WTC11 (cell line): ENCODE measurements at regions not wholly inside any gene's neighbourhood (a gene's known extent, or its start where the extent isn't known, plus 50 kb on each side); places are given as distances from the start of the nearest gene placed in this dataset.

Experiments
- ATAC-seq: fragments of 200-7000 bp; cut with Tn5 transposase; 2 replicates; pipeline ENCODE4 v1.10.0; 2021; ENCODE audit warnings: mild to moderate bottlenecking, moderate library complexity
- CTCF ChIA-PET: fragments of 300-600 bp; sonication (Branson Sonifier 250); formaldehyde crosslinking; loops from one replicate; lab custom pipeline; 2021; ENCODE audit warnings: antibody characterized with exemption; lab: Charles Lee
- POLR2A ChIA-PET: fragments of 350-600 bp; sonication (Branson Sonifier 250); formaldehyde crosslinking; loops from one replicate; lab custom pipeline; 2021; ENCODE audit warnings: antibody characterized with exemption; lab: Charles Lee
- DNase-seq: peaks from one replicate; pipeline ENCODE4 v3.0.0; 2021; ENCODE audit warnings: low spot score
- H3K27ac Mint-ChIP-seq: 2 replicates; pipeline ENCODE4 v1.8.0; 2021; ENCODE audit warnings: mixed read lengths
- H3K27me3 Mint-ChIP-seq: 2 replicates; pipeline ENCODE4 v1.8.0; 2021; ENCODE audit warnings: low read depth, mild to moderate bottlenecking, moderate library complexity, mixed read lengths
- H3K36me3 Mint-ChIP-seq: 2 replicates; pipeline ENCODE4 v1.8.0; 2021; ENCODE audit warnings: mixed read lengths
- H3K4me1 Mint-ChIP-seq: 2 replicates; pipeline ENCODE4 v1.8.0; 2022; ENCODE audit warnings: mixed read lengths
- H3K4me3 Mint-ChIP-seq: 2 replicates; pipeline ENCODE4 v1.8.0; 2021; ENCODE audit warnings: mild to moderate bottlenecking, moderate library complexity, mixed read lengths
- H3K9me3 Mint-ChIP-seq: 2 replicates; pipeline ENCODE4 v1.8.0; 2021; ENCODE audit warnings: mixed read lengths
- CREB1 ChIP-seq: sonication (generic); formaldehyde crosslinking; IDR thresholded peaks from 2 replicates; pipeline ENCODE4 v1.8.0; 2023; ENCODE audit warnings: mild to moderate bottlenecking, missing genetic modification reagents
- SMAD4 ChIP-seq: sonication (generic); formaldehyde crosslinking; IDR thresholded peaks from 2 replicates; pipeline ENCODE4 v1.8.0; 2022; ENCODE audit warnings: mild to moderate bottlenecking, missing genetic modification reagents
- ZNF138 ChIP-seq: sonication (generic); formaldehyde crosslinking; conservative IDR thresholded peaks from 2 replicates; pipeline ENCODE4 v1.8.1; 2022; ENCODE audit warnings: mild to moderate bottlenecking, moderate library complexity, missing genetic modification reagents
- ZNF396 ChIP-seq: fragments of 250-450 bp; sonication (Bioruptor Pico); IDR thresholded peaks from 2 replicates; pipeline ENCODE4 v1.8.0; 2021; ENCODE audit warnings: mild to moderate bottlenecking, moderate library complexity, borderline replicate concordance
- ZNF423 ChIP-seq: fragments of 250-450 bp; sonication (Bioruptor Pico); IDR thresholded peaks from 2 replicates; pipeline ENCODE4 v2.1.2; 2022; ENCODE audit warnings: mild to moderate bottlenecking, moderate library complexity
- ZNF671 ChIP-seq: fragments of 250-450 bp; sonication (Bioruptor Pico); IDR thresholded peaks from 2 replicates; pipeline ENCODE4 v1.8.0; 2021; ENCODE audit warnings: mild to moderate bottlenecking
- TF ChIP-seq, protein P1 (sequence below): fragments of 250-450 bp; sonication (Bioruptor Pico); IDR thresholded peaks from 2 replicates; pipeline ENCODE4 v1.9.0; 2021; ENCODE audit warnings: mild to moderate bottlenecking
- TF ChIP-seq, protein P2 (sequence below): sonication (generic); formaldehyde crosslinking; IDR thresholded peaks from 2 replicates; pipeline ENCODE4 v1.8.0; 2022; ENCODE audit warnings: mild to moderate bottlenecking, missing genetic modification reagents
- TF ChIP-seq, protein P3 (sequence below): sonication (generic); formaldehyde crosslinking; IDR thresholded peaks from 2 replicates; pipeline ENCODE4 v1.8.1; 2022; ENCODE audit warnings: mild to moderate bottlenecking, moderate library complexity, missing genetic modification reagents
- TF ChIP-seq, protein P4 (sequence below): sonication (generic); formaldehyde crosslinking; IDR thresholded peaks from 2 replicates; pipeline ENCODE4 v1.8.1; 2022; ENCODE audit warnings: low read depth, mild to moderate bottlenecking, moderate library complexity, missing genetic modification reagents, borderline replicate concordance
- TF ChIP-seq, protein P5 (sequence below): sonication (generic); formaldehyde crosslinking; IDR thresholded peaks from 2 replicates; pipeline ENCODE4 v1.8.0; 2023; ENCODE audit warnings: missing genetic modification reagents, mild to moderate bottlenecking, borderline replicate concordance
- TF ChIP-seq, protein P6 (sequence below): sonication (generic); formaldehyde crosslinking; conservative IDR thresholded peaks from 2 replicates; pipeline ENCODE4 v1.8.1; 2023; ENCODE audit warnings: mild to moderate bottlenecking, low read depth, missing genetic modification reagents, moderate library complexity
- TF ChIP-seq, protein P7 (sequence below): fragments of 250-450 bp; sonication (Bioruptor Pico); IDR thresholded peaks from 2 replicates; pipeline ENCODE4 v1.9.0; 2021; ENCODE audit warnings: moderate library complexity, mild to moderate bottlenecking, inconsistent platforms, borderline replicate concordance
- TF ChIP-seq, protein P8 (sequence below): sonication (generic); formaldehyde crosslinking; IDR thresholded peaks from 2 replicates; pipeline ENCODE4 v1.8.1; 2023; ENCODE audit warnings: mild to moderate bottlenecking, missing genetic modification reagents, moderate library complexity
- TF ChIP-seq, protein P9 (sequence below): fragments of 250-450 bp; sonication (Bioruptor Pico); IDR thresholded peaks from 2 replicates; pipeline ENCODE4 v1.9.0; 2021; ENCODE audit warnings: mild to moderate bottlenecking

DNA sequence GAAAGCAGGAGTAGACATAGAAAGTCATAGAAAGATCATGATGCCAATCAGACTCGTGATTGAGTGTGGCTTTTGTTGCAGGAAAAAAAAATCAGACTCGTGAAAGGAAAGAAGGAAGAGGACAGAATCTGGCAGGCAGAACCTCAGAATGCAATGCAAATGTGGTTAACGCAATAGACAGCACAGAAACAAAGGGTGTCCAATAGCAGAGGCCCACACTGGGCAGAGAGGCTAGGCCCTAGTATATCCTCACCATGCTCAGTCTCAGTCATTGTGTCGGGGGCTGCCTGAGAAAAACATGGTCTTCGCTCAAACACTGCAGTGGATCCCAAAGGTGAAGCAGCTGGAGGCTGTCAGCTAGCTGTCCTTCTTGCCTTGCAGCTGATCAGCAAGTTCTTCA, 102.8 kb upstream of the MAOA start:
- ChIA-PET POLR2A (no interaction called here), CTCF (no interaction called here)
- peaks cover 5% of the 10 kb centered on the region; the same call in 1 of the 2 replicates for H3K36me3 Mint-ChIP-seq
- no peak for ATAC-seq
- no peak overlapping the region for H3K4me3 Mint-ChIP-seq
- H3K9me3 Mint-ChIP-seq: peaks cover 1% of the 10 kb centered on the region; the same call in 1 of the 2 replicates
- H3K4me1 Mint-ChIP-seq: peaks cover 45% of the 10 kb centered on the region
- no peaks in the 10 kb centered on the region for H3K27me3 Mint-ChIP-seq
- no peak overlapping the region for H3K27ac Mint-ChIP-seq
- TF ChIP-seq, protein P1, sequence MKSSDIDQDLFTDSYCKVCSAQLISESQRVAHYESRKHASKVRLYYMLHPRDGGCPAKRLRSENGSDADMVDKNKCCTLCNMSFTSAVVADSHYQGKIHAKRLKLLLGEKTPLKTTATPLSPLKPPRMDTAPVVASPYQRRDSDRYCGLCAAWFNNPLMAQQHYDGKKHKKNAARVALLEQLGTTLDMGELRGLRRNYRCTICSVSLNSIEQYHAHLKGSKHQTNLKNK (CRISPR knock-in tag): no peak
- TF ChIP-seq, protein P2, sequence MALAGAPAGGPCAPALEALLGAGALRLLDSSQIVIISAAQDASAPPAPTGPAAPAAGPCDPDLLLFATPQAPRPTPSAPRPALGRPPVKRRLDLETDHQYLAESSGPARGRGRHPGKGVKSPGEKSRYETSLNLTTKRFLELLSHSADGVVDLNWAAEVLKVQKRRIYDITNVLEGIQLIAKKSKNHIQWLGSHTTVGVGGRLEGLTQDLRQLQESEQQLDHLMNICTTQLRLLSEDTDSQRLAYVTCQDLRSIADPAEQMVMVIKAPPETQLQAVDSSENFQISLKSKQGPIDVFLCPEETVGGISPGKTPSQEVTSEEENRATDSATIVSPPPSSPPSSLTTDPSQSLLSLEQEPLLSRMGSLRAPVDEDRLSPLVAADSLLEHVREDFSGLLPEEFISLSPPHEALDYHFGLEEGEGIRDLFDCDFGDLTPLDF: no peak
- TF ChIP-seq, protein P3, sequence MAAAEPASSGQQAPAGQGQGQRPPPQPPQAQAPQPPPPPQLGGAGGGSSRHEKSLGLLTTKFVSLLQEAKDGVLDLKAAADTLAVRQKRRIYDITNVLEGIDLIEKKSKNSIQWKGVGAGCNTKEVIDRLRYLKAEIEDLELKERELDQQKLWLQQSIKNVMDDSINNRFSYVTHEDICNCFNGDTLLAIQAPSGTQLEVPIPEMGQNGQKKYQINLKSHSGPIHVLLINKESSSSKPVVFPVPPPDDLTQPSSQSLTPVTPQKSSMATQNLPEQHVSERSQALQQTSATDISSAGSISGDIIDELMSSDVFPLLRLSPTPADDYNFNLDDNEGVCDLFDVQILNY (CRISPR knock-in tag): no peak
- TF ChIP-seq, protein P4, sequence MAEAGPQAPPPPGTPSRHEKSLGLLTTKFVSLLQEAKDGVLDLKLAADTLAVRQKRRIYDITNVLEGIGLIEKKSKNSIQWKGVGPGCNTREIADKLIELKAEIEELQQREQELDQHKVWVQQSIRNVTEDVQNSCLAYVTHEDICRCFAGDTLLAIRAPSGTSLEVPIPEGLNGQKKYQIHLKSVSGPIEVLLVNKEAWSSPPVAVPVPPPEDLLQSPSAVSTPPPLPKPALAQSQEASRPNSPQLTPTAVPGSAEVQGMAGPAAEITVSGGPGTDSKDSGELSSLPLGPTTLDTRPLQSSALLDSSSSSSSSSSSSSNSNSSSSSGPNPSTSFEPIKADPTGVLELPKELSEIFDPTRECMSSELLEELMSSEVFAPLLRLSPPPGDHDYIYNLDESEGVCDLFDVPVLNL (CRISPR knock-in tag): no peak
- no peak for TF ChIP-seq SMAD4 (CRISPR knock-in tag)
- TF ChIP-seq, protein P5, sequence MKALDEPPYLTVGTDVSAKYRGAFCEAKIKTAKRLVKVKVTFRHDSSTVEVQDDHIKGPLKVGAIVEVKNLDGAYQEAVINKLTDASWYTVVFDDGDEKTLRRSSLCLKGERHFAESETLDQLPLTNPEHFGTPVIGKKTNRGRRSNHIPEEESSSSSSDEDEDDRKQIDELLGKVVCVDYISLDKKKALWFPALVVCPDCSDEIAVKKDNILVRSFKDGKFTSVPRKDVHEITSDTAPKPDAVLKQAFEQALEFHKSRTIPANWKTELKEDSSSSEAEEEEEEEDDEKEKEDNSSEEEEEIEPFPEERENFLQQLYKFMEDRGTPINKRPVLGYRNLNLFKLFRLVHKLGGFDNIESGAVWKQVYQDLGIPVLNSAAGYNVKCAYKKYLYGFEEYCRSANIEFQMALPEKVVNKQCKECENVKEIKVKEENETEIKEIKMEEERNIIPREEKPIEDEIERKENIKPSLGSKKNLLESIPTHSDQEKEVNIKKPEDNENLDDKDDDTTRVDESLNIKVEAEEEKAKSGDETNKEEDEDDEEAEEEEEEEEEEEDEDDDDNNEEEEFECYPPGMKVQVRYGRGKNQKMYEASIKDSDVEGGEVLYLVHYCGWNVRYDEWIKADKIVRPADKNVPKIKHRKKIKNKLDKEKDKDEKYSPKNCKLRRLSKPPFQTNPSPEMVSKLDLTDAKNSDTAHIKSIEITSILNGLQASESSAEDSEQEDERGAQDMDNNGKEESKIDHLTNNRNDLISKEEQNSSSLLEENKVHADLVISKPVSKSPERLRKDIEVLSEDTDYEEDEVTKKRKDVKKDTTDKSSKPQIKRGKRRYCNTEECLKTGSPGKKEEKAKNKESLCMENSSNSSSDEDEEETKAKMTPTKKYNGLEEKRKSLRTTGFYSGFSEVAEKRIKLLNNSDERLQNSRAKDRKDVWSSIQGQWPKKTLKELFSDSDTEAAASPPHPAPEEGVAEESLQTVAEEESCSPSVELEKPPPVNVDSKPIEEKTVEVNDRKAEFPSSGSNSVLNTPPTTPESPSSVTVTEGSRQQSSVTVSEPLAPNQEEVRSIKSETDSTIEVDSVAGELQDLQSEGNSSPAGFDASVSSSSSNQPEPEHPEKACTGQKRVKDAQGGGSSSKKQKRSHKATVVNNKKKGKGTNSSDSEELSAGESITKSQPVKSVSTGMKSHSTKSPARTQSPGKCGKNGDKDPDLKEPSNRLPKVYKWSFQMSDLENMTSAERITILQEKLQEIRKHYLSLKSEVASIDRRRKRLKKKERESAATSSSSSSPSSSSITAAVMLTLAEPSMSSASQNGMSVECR (CRISPR knock-in tag): no peak
- DNase-seq: no peak

DNA sequence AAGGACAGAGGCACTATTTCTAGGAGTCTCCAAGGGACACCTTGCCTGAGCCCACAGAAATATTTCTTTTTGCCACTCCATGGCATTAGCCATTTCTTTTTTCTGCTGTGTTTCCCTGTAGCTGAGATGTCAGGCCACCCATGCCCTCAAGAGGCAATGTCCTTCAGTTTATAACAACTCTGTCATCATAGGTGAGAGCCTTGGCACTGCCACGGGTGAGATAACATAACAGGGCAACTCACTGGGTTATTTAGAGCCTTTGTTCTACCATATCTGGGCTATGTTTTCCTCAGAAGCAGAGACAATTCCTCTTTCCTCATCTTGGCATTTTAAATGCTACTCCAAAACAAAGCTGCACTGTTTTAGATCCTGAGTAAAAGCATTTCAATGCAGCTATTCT, 99.9 kb upstream of the MAOA start:
- H3K27me3 Mint-ChIP-seq: no peaks in the 10 kb centered on the region
- ATAC-seq (no peak), DNase-seq (no peak)
- no peak overlapping the region for H3K4me3 Mint-ChIP-seq
- peaks cover 5% of the 10 kb centered on the region; the same call in 1 of the 2 replicates for H3K36me3 Mint-ChIP-seq
- ChIA-PET POLR2A (no interaction called here), CTCF (interaction anchor here (1.6 to 2.5 kb wide), 2 partner anchors 194 to 207 kb away, joined by 4 to 14 read pairs; no protein-coding TSS in a partner anchor)
- H3K9me3 Mint-ChIP-seq: no peaks in the 10 kb centered on the region
- H3K27ac Mint-ChIP-seq: no peak overlapping the region
- H3K4me1 Mint-ChIP-seq: peaks cover 49% of the 10 kb centered on the region
- TF ChIP-seq ZNF671 (CRISPR knock-in tag): no peak
- TF ChIP-seq, protein P6, sequence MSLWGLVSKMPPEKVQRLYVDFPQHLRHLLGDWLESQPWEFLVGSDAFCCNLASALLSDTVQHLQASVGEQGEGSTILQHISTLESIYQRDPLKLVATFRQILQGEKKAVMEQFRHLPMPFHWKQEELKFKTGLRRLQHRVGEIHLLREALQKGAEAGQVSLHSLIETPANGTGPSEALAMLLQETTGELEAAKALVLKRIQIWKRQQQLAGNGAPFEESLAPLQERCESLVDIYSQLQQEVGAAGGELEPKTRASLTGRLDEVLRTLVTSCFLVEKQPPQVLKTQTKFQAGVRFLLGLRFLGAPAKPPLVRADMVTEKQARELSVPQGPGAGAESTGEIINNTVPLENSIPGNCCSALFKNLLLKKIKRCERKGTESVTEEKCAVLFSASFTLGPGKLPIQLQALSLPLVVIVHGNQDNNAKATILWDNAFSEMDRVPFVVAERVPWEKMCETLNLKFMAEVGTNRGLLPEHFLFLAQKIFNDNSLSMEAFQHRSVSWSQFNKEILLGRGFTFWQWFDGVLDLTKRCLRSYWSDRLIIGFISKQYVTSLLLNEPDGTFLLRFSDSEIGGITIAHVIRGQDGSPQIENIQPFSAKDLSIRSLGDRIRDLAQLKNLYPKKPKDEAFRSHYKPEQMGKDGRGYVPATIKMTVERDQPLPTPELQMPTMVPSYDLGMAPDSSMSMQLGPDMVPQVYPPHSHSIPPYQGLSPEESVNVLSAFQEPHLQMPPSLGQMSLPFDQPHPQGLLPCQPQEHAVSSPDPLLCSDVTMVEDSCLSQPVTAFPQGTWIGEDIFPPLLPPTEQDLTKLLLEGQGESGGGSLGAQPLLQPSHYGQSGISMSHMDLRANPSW (CRISPR knock-in tag): no peak
- no peak for TF ChIP-seq ZNF138
- TF ChIP-seq ZNF396 (CRISPR knock-in tag): no peak
- TF ChIP-seq CREB1: no peak
- no peak for TF ChIP-seq ZNF423 (CRISPR knock-in tag)
- no peak for TF ChIP-seq SMAD4 (CRISPR knock-in tag)
- TF ChIP-seq, protein P2: no peak
- TF ChIP-seq, protein P7, sequence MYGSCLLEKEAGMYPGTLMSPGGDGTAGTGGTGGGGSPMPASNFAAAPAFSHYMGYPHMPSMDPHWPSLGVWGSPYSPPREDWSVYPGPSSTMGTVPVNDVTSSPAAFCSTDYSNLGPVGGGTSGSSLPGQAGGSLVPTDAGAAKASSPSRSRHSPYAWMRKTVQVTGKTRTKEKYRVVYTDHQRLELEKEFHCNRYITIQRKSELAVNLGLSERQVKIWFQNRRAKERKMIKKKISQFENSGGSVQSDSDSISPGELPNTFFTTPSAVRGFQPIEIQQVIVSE (CRISPR knock-in tag): no peak
- TF ChIP-seq, protein P8, sequence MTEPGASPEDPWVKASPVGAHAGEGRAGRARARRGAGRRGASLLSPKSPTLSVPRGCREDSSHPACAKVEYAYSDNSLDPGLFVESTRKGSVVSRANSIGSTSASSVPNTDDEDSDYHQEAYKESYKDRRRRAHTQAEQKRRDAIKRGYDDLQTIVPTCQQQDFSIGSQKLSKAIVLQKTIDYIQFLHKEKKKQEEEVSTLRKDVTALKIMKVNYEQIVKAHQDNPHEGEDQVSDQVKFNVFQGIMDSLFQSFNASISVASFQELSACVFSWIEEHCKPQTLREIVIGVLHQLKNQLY (CRISPR knock-in tag): no peak
- TF ChIP-seq, protein P9, sequence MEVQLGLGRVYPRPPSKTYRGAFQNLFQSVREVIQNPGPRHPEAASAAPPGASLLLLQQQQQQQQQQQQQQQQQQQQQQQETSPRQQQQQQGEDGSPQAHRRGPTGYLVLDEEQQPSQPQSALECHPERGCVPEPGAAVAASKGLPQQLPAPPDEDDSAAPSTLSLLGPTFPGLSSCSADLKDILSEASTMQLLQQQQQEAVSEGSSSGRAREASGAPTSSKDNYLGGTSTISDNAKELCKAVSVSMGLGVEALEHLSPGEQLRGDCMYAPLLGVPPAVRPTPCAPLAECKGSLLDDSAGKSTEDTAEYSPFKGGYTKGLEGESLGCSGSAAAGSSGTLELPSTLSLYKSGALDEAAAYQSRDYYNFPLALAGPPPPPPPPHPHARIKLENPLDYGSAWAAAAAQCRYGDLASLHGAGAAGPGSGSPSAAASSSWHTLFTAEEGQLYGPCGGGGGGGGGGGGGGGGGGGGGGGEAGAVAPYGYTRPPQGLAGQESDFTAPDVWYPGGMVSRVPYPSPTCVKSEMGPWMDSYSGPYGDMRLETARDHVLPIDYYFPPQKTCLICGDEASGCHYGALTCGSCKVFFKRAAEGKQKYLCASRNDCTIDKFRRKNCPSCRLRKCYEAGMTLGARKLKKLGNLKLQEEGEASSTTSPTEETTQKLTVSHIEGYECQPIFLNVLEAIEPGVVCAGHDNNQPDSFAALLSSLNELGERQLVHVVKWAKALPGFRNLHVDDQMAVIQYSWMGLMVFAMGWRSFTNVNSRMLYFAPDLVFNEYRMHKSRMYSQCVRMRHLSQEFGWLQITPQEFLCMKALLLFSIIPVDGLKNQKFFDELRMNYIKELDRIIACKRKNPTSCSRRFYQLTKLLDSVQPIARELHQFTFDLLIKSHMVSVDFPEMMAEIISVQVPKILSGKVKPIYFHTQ (CRISPR knock-in tag): no peak
- TF ChIP-seq, protein P3 (CRISPR knock-in tag): no peak
